Activated naive CD4-positive, alpha-beta T cell treated with Interleukin-2 at 50 U/mL for 16 hours (primary cell): ENCODE measurements at regions not wholly inside any gene's neighbourhood (a gene's known extent, or its start where the extent isn't known, plus 50 kb on each side); places are given as distances from the start of the nearest gene placed in this dataset.
"Not testable (repeated sequence)": the region's sequence is repeated elsewhere in the genome, so short reads cannot be mapped to it uniquely, and the experiment has no call there.

ENCODE experiments used
- DNase-seq: peaks from one replicate; pipeline ENCODE4 v3.0.0-alpha.2; 2020

DNA sequence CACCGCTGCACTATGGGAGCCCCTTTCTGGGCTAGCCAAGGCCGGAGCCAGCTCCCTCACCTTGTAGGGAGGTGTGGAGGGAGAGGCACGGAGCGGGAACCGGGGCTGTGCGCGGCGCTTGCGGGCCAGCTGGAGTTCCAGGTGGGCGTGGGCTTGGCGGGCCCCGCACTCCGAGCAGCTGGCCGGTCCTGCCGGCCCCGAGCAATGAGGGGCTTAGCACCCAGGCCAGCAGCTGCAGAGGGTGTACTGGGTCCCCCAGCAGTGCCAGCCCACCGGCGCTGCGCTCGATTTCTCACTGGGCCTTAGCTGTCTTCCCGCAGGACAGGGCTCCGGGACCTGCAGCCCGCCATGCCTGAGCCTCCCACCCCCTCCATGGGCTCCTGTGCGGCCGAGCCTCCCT, 53.3 kb upstream of the NID2 start:
- DNase-seq: not testable (repeated sequence)

DNA sequence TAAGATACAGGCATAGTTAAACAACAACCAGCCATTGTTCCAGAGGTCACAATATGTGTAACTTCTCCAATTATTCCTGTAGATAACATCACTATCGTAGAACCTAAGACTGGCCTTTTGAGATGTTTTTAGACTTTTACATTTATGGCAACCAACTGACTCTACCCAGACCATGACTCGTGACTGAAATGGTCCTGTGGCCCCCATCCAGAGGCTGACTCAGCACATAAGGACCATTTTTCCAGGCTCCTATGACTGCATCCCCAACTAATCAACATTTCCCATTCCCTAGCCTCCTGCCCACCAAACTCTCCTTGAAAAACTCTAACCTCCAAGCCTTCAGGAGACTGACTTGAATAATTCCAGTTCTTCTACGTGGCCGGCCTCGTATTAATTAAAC, 52.6 kb upstream of the NID2 start:
- DNase-seq: no peak

- DNase-seq: no peak
Observed at GRCh38 chr14:52119030-52119429, 50.2 kb upstream of the NID2 start.
